GM12892 (cell line): ENCODE measurements at regions not wholly inside any gene's neighbourhood (a gene's known extent, or its start where the extent isn't known, plus 50 kb on each side); places are given as distances from the start of the nearest gene placed in this dataset.

Experiments
- POLR2A ChIP-seq: IDR thresholded peaks from 2 replicates; pipeline ENCODE4 v1.6.1; 2011; ENCODE audit warnings: low read depth, low read length, control low read depth
- TAF1 ChIP-seq: IDR thresholded peaks from 2 replicates; pipeline ENCODE4 v1.6.1; 2011; ENCODE audit warnings: low read depth, mild to moderate bottlenecking, control low read depth, low read length, borderline replicate concordance

DNA sequence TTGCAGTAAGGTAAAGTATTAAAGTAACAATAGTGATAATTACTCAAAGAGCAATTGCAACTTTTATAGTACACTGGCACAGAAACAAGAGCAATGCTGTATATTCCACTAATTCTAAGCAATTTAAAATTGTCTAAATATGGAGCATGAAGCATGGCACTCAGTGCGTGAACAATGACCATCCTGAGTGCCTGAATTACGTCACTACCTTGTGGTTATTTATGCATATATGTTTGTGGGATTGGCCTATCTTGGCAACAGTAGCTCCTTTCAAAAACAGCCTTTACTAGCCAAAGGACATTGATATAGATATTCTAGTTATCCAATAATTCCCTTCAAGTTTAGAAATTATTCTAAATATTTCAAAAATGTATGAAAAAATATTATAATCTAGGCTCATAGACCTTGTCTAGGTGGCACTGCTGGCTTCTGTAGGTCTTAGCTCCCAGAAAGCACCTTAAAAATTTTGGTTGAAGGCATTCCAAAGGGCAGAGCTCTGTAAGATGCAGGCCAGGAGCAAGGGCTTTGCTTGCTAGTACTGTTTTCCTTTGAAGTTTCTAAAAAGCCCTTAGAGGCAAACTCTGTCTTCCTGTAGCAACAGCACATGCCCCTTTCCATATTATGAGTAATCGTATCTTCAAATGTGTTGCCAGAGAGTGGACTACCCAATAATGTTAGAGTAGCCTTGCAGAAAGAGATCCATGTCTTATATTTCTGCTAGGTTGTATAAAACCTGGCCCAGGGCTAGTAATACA, 719.3 kb downstream of the NR2F1-AS1 start:
- TF ChIP-seq POLR2A (no peak), TAF1 (no peak)
